ENCODE measurements at regions not wholly inside any gene's neighbourhood (a gene's known extent, or its start where the extent isn't known, plus 50 kb on each side); places are given as distances from the start of the nearest gene placed in this dataset.

DNA sequence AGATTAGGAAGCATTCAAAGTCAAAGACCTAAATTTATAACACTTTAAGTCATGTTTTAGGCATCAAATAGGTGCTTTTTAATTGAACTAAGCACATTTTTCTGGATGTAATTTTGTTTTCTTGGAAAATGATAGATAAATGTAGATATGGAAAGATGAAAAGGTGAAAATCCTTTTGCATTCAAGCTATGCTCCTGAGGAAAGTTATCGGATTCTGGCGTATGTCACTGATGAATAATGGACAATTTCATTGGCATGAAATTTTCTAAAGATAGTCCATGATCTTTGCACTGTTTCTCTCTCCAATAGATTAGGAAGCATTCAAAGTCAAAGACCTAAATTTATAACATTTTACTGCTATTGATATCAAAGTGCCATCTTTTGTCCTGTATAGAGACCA lies 444.2 kb upstream of the PABPC4L start:
- Histone ChIP-seq H3K27ac (no peak overlapping the region), H3K9me3 (no peaks in the 10 kb centered on the region), H3K27me3 (no peaks in the 10 kb centered on the region), H3K4me1 (no peaks in the 10 kb centered on the region), H3K36me3 (no peaks in the 10 kb centered on the region), H3K4me3 (no peak overlapping the region)
- intact Hi-C loops (cut with DNase I): no loop called here
- DNase-seq: no peak
- TF ChIP-seq POLR2AphosphoS5 (IDR thresholded peaks at IDR 0.05) (no peak), POLR2A (IDR thresholded peaks at IDR 0.05) (no peak), CTCF (IDR thresholded peaks at IDR 0.05) (no peak), EP300 (IDR thresholded peaks at IDR 0.05) (no peak)
- 93 to 99% methylated on average over 2 of the region's 2 CpGs for WGBS, 2 donors

DNA sequence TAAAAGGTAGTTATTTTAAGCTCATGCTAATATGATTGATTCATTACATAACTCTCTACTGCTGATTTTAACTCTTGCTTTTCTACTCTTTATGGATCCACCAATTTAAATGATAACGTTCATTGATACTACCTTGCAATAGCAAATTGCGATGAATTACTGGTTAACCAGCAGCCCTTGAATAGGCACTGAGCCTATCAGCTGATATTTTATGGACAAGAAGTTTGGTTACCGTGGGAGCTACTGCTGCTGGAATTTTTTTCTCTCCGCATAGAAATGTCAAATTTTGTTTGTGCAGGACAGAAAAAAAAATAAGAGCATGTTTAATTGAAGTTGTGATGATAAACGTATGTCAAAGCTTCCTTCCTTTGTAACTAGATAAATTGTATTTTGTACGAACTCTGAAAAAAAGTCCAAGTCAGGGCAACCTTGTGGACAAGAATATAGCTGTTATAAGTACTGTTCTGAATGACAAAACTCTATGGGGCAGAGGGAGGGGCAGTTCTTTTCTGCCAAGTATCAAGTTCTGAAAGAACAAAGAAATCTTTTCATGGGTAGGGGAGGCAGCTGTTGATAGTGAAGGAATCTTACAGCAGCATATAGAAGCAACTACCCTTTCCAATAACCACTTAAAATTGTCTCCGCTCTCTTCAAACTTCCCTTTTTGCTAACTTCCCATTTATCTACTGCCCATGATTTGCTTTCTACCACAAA lies 434.9 kb upstream of the PABPC4L start:
- Histone ChIP-seq H3K27ac (no peak overlapping the region), H3K4me3 (no peak overlapping the region), H3K27me3 (no peaks in the 10 kb centered on the region), H3K9me3 (no peaks in the 10 kb centered on the region), H3K36me3 (no peaks in the 10 kb centered on the region), H3K4me1 (no peaks in the 10 kb centered on the region)
- TF ChIP-seq POLR2AphosphoS5 (IDR thresholded peaks at IDR 0.05) (no peak), EP300 (IDR thresholded peaks at IDR 0.05) (no peak), POLR2A (IDR thresholded peaks at IDR 0.05) (no peak), CTCF (IDR thresholded peaks at IDR 0.05) (no peak)
- WGBS, 2 donors: 13 to 44% methylated on average over 7 of the region's 7 CpGs
- intact Hi-C loops (cut with DNase I): no loop called here
- DNase-seq: no peak

- Histone ChIP-seq H3K9me3 (no peaks in the 10 kb centered on the region), H3K27ac (no peak overlapping the region), H3K4me1 (peaks cover 0 to 6% (median under 1%) of the 10 kb centered on the region in 4 donors), H3K36me3 (no peaks in the 10 kb centered on the region), H3K27me3 (no peaks in the 10 kb centered on the region), H3K4me3 (no peak overlapping the region)
- intact Hi-C loops (cut with DNase I): no loop called here
- TF ChIP-seq POLR2A (IDR thresholded peaks at IDR 0.05) (no peak), CTCF (IDR thresholded peaks at IDR 0.05) (no peak), POLR2AphosphoS5 (IDR thresholded peaks at IDR 0.05) (no peak), EP300 (IDR thresholded peaks at IDR 0.05) (no peak)
- WGBS, 2 donors: 39 to 72% methylated on average over 7 of the region's 7 CpGs
- DNase-seq: no peak
These were observed 432.7 kb upstream of the PABPC4L start for GRCh38 chr4:134634301-134634700.

GRCh38 chr4:134632056-134632455 lies 430.5 kb upstream of the PABPC4L start:
- WGBS, 2 donors: 85 to 86% methylated on average over 1 of the region's 1 CpG

More at GRCh38 chr4:134632056-134632455, 430.5 kb upstream of the PABPC4L start:
- no peaks in the 10 kb centered on the region for H3K9me3 ChIP-seq
- no peak overlapping the region for H3K27ac ChIP-seq
- H3K27me3 ChIP-seq: no peaks in the 10 kb centered on the region
- DNase-seq: no peak
- peaks cover 0 to 25% (median 14%) of the 10 kb centered on the region in 4 donors for H3K4me1 ChIP-seq
- intact Hi-C loops (cut with DNase I): no loop called here
- H3K36me3 ChIP-seq: no peaks in the 10 kb centered on the region
- no peak overlapping the region for H3K4me3 ChIP-seq
- TF ChIP-seq POLR2A (IDR thresholded peaks at IDR 0.05) (no peak), CTCF (IDR thresholded peaks at IDR 0.05) (no peak), POLR2AphosphoS5 (IDR thresholded peaks at IDR 0.05) (no peak), EP300 (IDR thresholded peaks at IDR 0.05) (no peak)
